HepG2 (cell line): ENCODE measurements at regions not wholly inside any gene's neighbourhood (a gene's known extent, or its start where the extent isn't known, plus 50 kb on each side); places are given as distances from the start of the nearest gene placed in this dataset.

ENCODE experiments used
- ATAC-seq: fragments of 200-7000 bp; cut with Tn5 transposase; 3 replicates; pipeline ENCODE4 v1.9.1; 2020; ENCODE audit warnings: mild to moderate bottlenecking, moderate library complexity
- BruUV-seq: library from RNA; stranded (reverse); fragments of 400-500 nt; replicated peaks from 2 replicates; lab custom pipeline; 2021; lab: Mats Ljungman, UMichigan
- CTCF ChIA-PET: fragments of 300-600 bp; formaldehyde crosslinking; extraction: SDS; loops from one replicate; lab custom pipeline; 2021; ENCODE audit warnings: low total read pairs, inconsistent platforms, low intra/inter-chr PET ratio; lab: Yijun Ruan, JAX
- POLR2A ChIA-PET: fragments of 350-600 bp; sonication (Branson Sonifier 250); formaldehyde crosslinking; loops from one replicate; lab custom pipeline; 2020; ENCODE audit warnings: antibody characterized with exemption, inconsistent platforms; lab: Yijun Ruan, JAX
- DNase-seq: peaks from one replicate; pipeline ENCODE4 v3.0.0-alpha.2; 2015; ENCODE audit warnings: low spot score
- FAIRE-seq: peaks from 3 replicates; lab custom pipeline; 2011; peaks lifted over from hg19 to GRCh38; lab: Jason Lieb, UNC
- H2AFZ ChIP-seq: one replicate; pipeline ENCODE4 v1.6.1; 2011; ENCODE audit warnings: low read length, inconsistent platforms
- H3K27ac ChIP-seq: fragments of 300-600 bp; 3 replicates; pipeline ENCODE4 v1.8.0; 2011; ENCODE audit warnings: mixed run types, mild to moderate bottlenecking, mixed read lengths, low read length, inconsistent platforms; ENCODE audit not compliant: insufficient read depth; ENCODE audit errors: extremely low read length
- H3K27me3 ChIP-seq, 2 experiments: fragments of 200-600 bp in 1 of 2; 2 replicates in 1 of 2; 3 replicates in 1 of 2; pipeline versions ENCODE4 v1.6.0 to v1.8.0; 2011; ENCODE audit warnings: low read length in 2 of 2, mild to moderate bottlenecking in 2 of 2, moderate library complexity in 2 of 2, inconsistent platforms in 1 of 2; ENCODE audit not compliant: insufficient read depth in 2 of 2, control insufficient read depth in 1 of 2
- H3K36me3 ChIP-seq, 2 experiments: fragments of 200-600 bp in 1 of 2; replicated peaks in 1 of 2; 2 replicates in 1 of 2; 3 replicates in 1 of 2; pipeline versions ENCODE4 v1.5.1 to v1.8.0; 2011; ENCODE audit warnings: low read length in 2 of 2, inconsistent platforms in 1 of 2; ENCODE audit not compliant: insufficient read depth in 2 of 2, control insufficient read depth in 1 of 2
- H3K4me1 ChIP-seq: 2 replicates; pipeline ENCODE4 v1.5.1; 2012; ENCODE audit warnings: low read length, inconsistent platforms; ENCODE audit not compliant: insufficient read depth
- H3K4me2 ChIP-seq: 2 replicates; pipeline ENCODE4 v1.6.0; 2011; ENCODE audit warnings: low read depth, low read length, inconsistent platforms
- H3K4me3 ChIP-seq, 3 experiments: fragments of 200-600 bp in 1 of 3; sonication (generic), shearing (Covaris generic) in 1 of 3; replicated peaks in 1 of 3; 2 replicates each; pipeline ENCODE4 v1.5.1; 2011 to 2016; ENCODE audit warnings: low read length in 3 of 3, inconsistent platforms in 2 of 3, low read depth in 2 of 3, mild to moderate bottlenecking in 2 of 3, control low read depth in 1 of 3, mixed read lengths in 1 of 3; ENCODE audit not compliant: insufficient read depth in 1 of 3
- H3K79me2 ChIP-seq: one replicate; pipeline ENCODE4 v1.6.1; 2011; ENCODE audit warnings: low read length, inconsistent platforms; ENCODE audit not compliant: insufficient read depth
- H3K9ac ChIP-seq: 2 replicates; pipeline ENCODE4 v1.6.0; 2011; ENCODE audit warnings: mild to moderate bottlenecking, low read depth, low read length, inconsistent platforms; ENCODE audit not compliant: insufficient read depth
- H3K9me3 ChIP-seq: 2 replicates; pipeline ENCODE4 v1.5.1; 2012; ENCODE audit warnings: mild to moderate bottlenecking, low read length
- H4K20me1 ChIP-seq: 2 replicates; pipeline ENCODE4 v1.6.0; 2011; ENCODE audit warnings: inconsistent platforms, mild to moderate bottlenecking, low read length, moderate library complexity; ENCODE audit not compliant: insufficient read depth
- CBFB ChIP-seq: sonication (generic); formaldehyde crosslinking; IDR thresholded peaks from 2 replicates; pipeline ENCODE4 v1.4.0; 2020; ENCODE audit warnings: missing genetic modification reagents
- ERF ChIP-seq: IDR thresholded peaks from 2 replicates; pipeline ENCODE4 v1.6.1; 2018; ENCODE audit warnings: missing biosample characterization, missing genetic modification reagents
- FOSL1 ChIP-seq: sonication (generic); formaldehyde crosslinking; IDR thresholded peaks from 2 replicates; pipeline ENCODE4 v1.9.0; 2021; ENCODE audit warnings: missing genetic modification reagents, borderline replicate concordance
- HOMEZ ChIP-seq: IDR thresholded peaks from 2 replicates; pipeline ENCODE4 v1.6.1; 2016; ENCODE audit warnings: low read depth
- MTF1 ChIP-seq: sonication (generic); formaldehyde crosslinking; IDR thresholded peaks from 2 replicates; pipeline ENCODE4 v1.5.0; 2020; ENCODE audit warnings: missing genetic modification reagents
- PHF20 ChIP-seq: sonication (generic); formaldehyde crosslinking; IDR thresholded peaks from 2 replicates; pipeline ENCODE4 v1.5.0; 2020; ENCODE audit warnings: mild to moderate bottlenecking, missing genetic modification reagents
- SCMH1 ChIP-seq: sonication (generic); formaldehyde crosslinking; IDR thresholded peaks from 2 replicates; pipeline ENCODE4 v1.9.0; 2021; ENCODE audit warnings: missing genetic modification reagents, mild to moderate bottlenecking, borderline replicate concordance
- ZNF10 ChIP-seq: sonication (generic); formaldehyde crosslinking; IDR thresholded peaks from 2 replicates; pipeline ENCODE4 v1.4.0; 2020; ENCODE audit warnings: mild to moderate bottlenecking, low read depth, missing genetic modification reagents, borderline replicate concordance
- ZNF430 ChIP-seq: sonication (generic); formaldehyde crosslinking; IDR thresholded peaks from 2 replicates; pipeline ENCODE4 v1.9.0; 2021; ENCODE audit warnings: mild to moderate bottlenecking, missing genetic modification reagents
- ZNF512 ChIP-seq: sonication (generic); formaldehyde crosslinking; IDR thresholded peaks from 2 replicates; pipeline ENCODE4 v1.4.0; 2020; ENCODE audit warnings: mild to moderate bottlenecking, missing genetic modification reagents
- ZNF563 ChIP-seq: sonication (generic); formaldehyde crosslinking; IDR thresholded peaks from 2 replicates; pipeline ENCODE4 v1.8.0; 2022; ENCODE audit warnings: mild to moderate bottlenecking, moderate library complexity, missing genetic modification reagents
- ZNF776 ChIP-seq: sonication (generic); formaldehyde crosslinking; IDR thresholded peaks from 2 replicates; pipeline ENCODE4 v1.4.0; 2020; ENCODE audit warnings: mild to moderate bottlenecking, missing genetic modification reagents
- WGBS: methylation state at CpG from one replicate; pipeline ENCODE4 v1.1.6; 2017; ENCODE audit warnings: low lambda C conversion rate; 5-methylcytosine and 5-hydroxymethylcytosine counted together
- in situ Hi-C: cut with HindIII; loops from 2 replicates; pipeline ENCODE4 v1.10.0; 2017; ENCODE audit warnings: low pct_unique_long_range_greater_than_20kb; ENCODE audit not compliant: extremely low pct_ligation_motif_present
- intact Hi-C: fragments of 100-400 bp; cut with micrococcal nuclease; formaldehyde crosslinking; loops from one replicate; pipeline ENCODE4 v1.10.0; 2022; ENCODE audit not compliant: unreplicated experiment

- Histone ChIP-seq H3K27ac (no peak overlapping the region), H3K4me3 (no peak overlapping the region), H3K9ac (no peak overlapping the region), H2AFZ (no peak overlapping the region), H3K4me1 (no peaks in the 10 kb centered on the region), H3K4me2 (no peak overlapping the region), H3K9me3 (no peaks in the 10 kb centered on the region), H3K27me3 (no peaks in the 10 kb centered on the region), H3K36me3 (no peaks in the 10 kb centered on the region), H3K79me2 (no peaks in the 10 kb centered on the region), H4K20me1 (no peaks in the 10 kb centered on the region)
- DNase-seq (no peak), FAIRE-seq (no peak), ATAC-seq (no peak)
- intact Hi-C loops = no loop called here
- CTCF ChIA-PET = no interaction called here
- in situ Hi-C loops = no loop called here
- POLR2A ChIA-PET = no interaction called here
- BruUV-seq = no TSS peak
- WGBS = no CpG with 5 or more reads among the region's 1 CpG
- TF ChIP-seq MTF1 = no peak
- TF ChIP-seq ZNF563 (CRISPR knock-in tag) = no peak
- TF ChIP-seq ZNF776 (CRISPR knock-in tag) = no peak
- no peak for TF ChIP-seq CBFB
- TF ChIP-seq HOMEZ (CRISPR knock-in tag) = no peak
- TF ChIP-seq ZNF10 (CRISPR knock-in tag) = no peak
- TF ChIP-seq FOSL1 (CRISPR knock-in tag) = no peak
- TF ChIP-seq ERF (CRISPR knock-in tag) = no peak
- no peak for TF ChIP-seq PHF20
- no peak for TF ChIP-seq SCMH1 (CRISPR knock-in tag)
- no peak for TF ChIP-seq ZNF430 (CRISPR knock-in tag)
- TF ChIP-seq ZNF512 (CRISPR knock-in tag) = no peak
Measured at GRCh38 chr11:23679041-23679440, 817.8 kb upstream of the LUZP2 start.
